CD4-positive, alpha-beta T cell (primary cell): ENCODE measurements at regions not wholly inside any gene's neighbourhood (a gene's known extent, or its start where the extent isn't known, plus 50 kb on each side); places are given as distances from the start of the nearest gene placed in this dataset.

ENCODE experiments used
- ATAC-seq: fragments of 200-7000 bp; cut with Tn5 transposase; one replicate; pipeline ENCODE4 v1.10.0; 2022; ENCODE audit warnings: mild to moderate bottlenecking; ENCODE audit not compliant: poor library complexity
- CTCF ChIA-PET: fragments of 350-600 bp; sonication (Branson Sonifier 250); formaldehyde crosslinking; loops from one replicate; lab custom pipeline; 2021; ENCODE audit warnings: antibody characterized with exemption, inconsistent platforms; lab: Charles Lee
- POLR2A ChIA-PET: fragments of 350-600 bp; sonication (Branson Sonifier 250); formaldehyde crosslinking; loops from one replicate; lab custom pipeline; 2021; ENCODE audit warnings: antibody characterized with exemption, inconsistent platforms; lab: Charles Lee
- DNase-seq, 14 experiments: peaks; one replicate each; pipeline ENCODE4 v3.0.0-alpha.2; 2013 to 2020; ENCODE audit warnings: mixed read lengths in 2 of 14
- H3K27ac ChIP-seq, 2 donors: one replicate each; pipeline versions ENCODE4 v1.5.1 to v1.7.0; 2013; ENCODE audit warnings: low read length in 2 of 2, low read depth in 1 of 2, mild to moderate bottlenecking in 1 of 2
- H3K27me3 ChIP-seq, 2 experiments: 1 replicate in 1 of 2; 2 replicates in 1 of 2; pipeline versions ENCODE4 v1.6.1 to v1.7.0; 2013; ENCODE audit warnings: low read length in 2 of 2, control low read depth in 1 of 2, mild to moderate bottlenecking in 1 of 2, moderate library complexity in 1 of 2; ENCODE audit not compliant: insufficient read depth in 2 of 2, control insufficient read depth in 1 of 2
- H3K36me3 ChIP-seq: one replicate; pipeline ENCODE4 v1.6.1; 2013; ENCODE audit warnings: low read length, control low read depth; ENCODE audit not compliant: insufficient read depth
- H3K4me1 ChIP-seq: one replicate; pipeline ENCODE4 v1.6.1; 2013; ENCODE audit warnings: low read length, control low read depth; ENCODE audit not compliant: insufficient read depth
- H3K4me3 ChIP-seq: one replicate; pipeline ENCODE4 v1.5.1; 2013; ENCODE audit warnings: mild to moderate bottlenecking, low read length, moderate library complexity
- H3K9me3 ChIP-seq, 2 experiments: 1 replicate in 1 of 2; 2 replicates in 1 of 2; pipeline versions ENCODE4 v1.6.1 to v1.7.0; 2013; ENCODE audit warnings: low read length in 2 of 2, mild to moderate bottlenecking in 2 of 2, control low read depth in 1 of 2, moderate library complexity in 1 of 2; ENCODE audit not compliant: control insufficient read depth in 1 of 2, insufficient read depth in 1 of 2
- H3K27ac Mint-ChIP-seq: one replicate; pipeline ENCODE4 v1.8.0; 2020; ENCODE audit warnings: mixed read lengths
- H3K27me3 Mint-ChIP-seq: one replicate; pipeline ENCODE4 v1.8.0; 2021; ENCODE audit warnings: mixed read lengths
- H3K36me3 Mint-ChIP-seq: one replicate; pipeline ENCODE4 v1.8.0; 2021; ENCODE audit warnings: low read depth, mixed read lengths
- H3K4me1 Mint-ChIP-seq: one replicate; pipeline ENCODE4 v1.8.0; 2021; ENCODE audit warnings: low read depth, mixed read lengths
- H3K4me3 Mint-ChIP-seq: one replicate; pipeline ENCODE4 v1.8.0; 2020; ENCODE audit warnings: mild to moderate bottlenecking, mixed read lengths
- H3K9me3 Mint-ChIP-seq: one replicate; pipeline ENCODE4 v1.8.0; 2020; ENCODE audit warnings: mixed read lengths
- intact Hi-C, 2 experiments: fragments of 100-400 bp; cut with DNase I in 1 of 2; cut with micrococcal nuclease in 1 of 2; formaldehyde crosslinking; loops; one replicate each; pipeline versions ENCODE4 v1.15.1 to v1.9.0; 2023 to 2025; cut with DNase I, micrococcal nuclease
- TF ChIP-seq, protein P1 (sequence below): fragments of 200-600 bp; IDR thresholded peaks from one replicate; pipeline ENCODE4 v1.8.0; 2022; ENCODE audit warnings: antibody characterized with exemption, mild to moderate bottlenecking

GRCh38 chr3:72565593-72565992 is 282.7 kb downstream of the SHQ1 start:
- no peaks in the 10 kb centered on the region for H3K4me1 Mint-ChIP-seq
- H3K36me3 Mint-ChIP-seq, result no peaks in the 10 kb centered on the region
- Histone ChIP-seq H3K4me1 (no peaks in the 10 kb centered on the region), H3K36me3 (no peaks in the 10 kb centered on the region), H3K27ac (no peak overlapping the region), H3K4me3 (no peak overlapping the region), H3K9me3 (no peaks in the 10 kb centered on the region), H3K27me3 (no peaks in the 10 kb centered on the region)
- ATAC-seq (no peak), DNase-seq (no peak)
- TF ChIP-seq, protein P1, sequence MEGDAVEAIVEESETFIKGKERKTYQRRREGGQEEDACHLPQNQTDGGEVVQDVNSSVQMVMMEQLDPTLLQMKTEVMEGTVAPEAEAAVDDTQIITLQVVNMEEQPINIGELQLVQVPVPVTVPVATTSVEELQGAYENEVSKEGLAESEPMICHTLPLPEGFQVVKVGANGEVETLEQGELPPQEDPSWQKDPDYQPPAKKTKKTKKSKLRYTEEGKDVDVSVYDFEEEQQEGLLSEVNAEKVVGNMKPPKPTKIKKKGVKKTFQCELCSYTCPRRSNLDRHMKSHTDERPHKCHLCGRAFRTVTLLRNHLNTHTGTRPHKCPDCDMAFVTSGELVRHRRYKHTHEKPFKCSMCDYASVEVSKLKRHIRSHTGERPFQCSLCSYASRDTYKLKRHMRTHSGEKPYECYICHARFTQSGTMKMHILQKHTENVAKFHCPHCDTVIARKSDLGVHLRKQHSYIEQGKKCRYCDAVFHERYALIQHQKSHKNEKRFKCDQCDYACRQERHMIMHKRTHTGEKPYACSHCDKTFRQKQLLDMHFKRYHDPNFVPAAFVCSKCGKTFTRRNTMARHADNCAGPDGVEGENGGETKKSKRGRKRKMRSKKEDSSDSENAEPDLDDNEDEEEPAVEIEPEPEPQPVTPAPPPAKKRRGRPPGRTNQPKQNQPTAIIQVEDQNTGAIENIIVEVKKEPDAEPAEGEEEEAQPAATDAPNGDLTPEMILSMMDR, result no peak
- ChIA-PET POLR2A (no interaction called here), CTCF (no interaction called here)
- H3K9me3 Mint-ChIP-seq, result peaks cover 4% of the 10 kb centered on the region
- no peak overlapping the region for H3K27ac Mint-ChIP-seq
- H3K27me3 Mint-ChIP-seq, result no peaks in the 10 kb centered on the region
- intact Hi-C loops, result no loop called here
- no peak overlapping the region for H3K4me3 Mint-ChIP-seq

- Histone ChIP-seq H3K9me3 (no peaks in the 10 kb centered on the region), H3K36me3 (no peaks in the 10 kb centered on the region), H3K4me3 (no peak overlapping the region), H3K4me1 (no peaks in the 10 kb centered on the region), H3K27ac (no peak overlapping the region), H3K27me3 (no peaks in the 10 kb centered on the region)
- TF ChIP-seq, protein P1, result no peak
- no peaks in the 10 kb centered on the region for H3K4me1 Mint-ChIP-seq
- intact Hi-C loops, result no loop called here
- H3K9me3 Mint-ChIP-seq, result peaks cover 4% of the 10 kb centered on the region
- no peak overlapping the region for H3K27ac Mint-ChIP-seq
- DNase-seq (no peak), ATAC-seq (no peak)
- ChIA-PET POLR2A (no interaction called here), CTCF (no interaction called here)
- no peak overlapping the region for H3K4me3 Mint-ChIP-seq
- no peaks in the 10 kb centered on the region for H3K36me3 Mint-ChIP-seq
- H3K27me3 Mint-ChIP-seq, result no peaks in the 10 kb centered on the region
These were observed 284.4 kb downstream of the SHQ1 start for GRCh38 chr3:72563690-72564370.

GRCh38 chr3:72560846-72561675 is 287.2 kb downstream of the SHQ1 start:
- DNase-seq, result no peak
- intact Hi-C loops, result no loop called here
- no peak overlapping the region for H3K27ac ChIP-seq
- CTCF ChIA-PET, result no interaction called here
- no peaks in the 10 kb centered on the region for H3K4me1 Mint-ChIP-seq
- POLR2A ChIA-PET, result no interaction called here
- no peak overlapping the region for H3K4me3 ChIP-seq
- no peak overlapping the region for H3K4me3 Mint-ChIP-seq
- no peaks in the 10 kb centered on the region for H3K4me1 ChIP-seq
- H3K27ac Mint-ChIP-seq, result no peak overlapping the region
- no peak for ATAC-seq
- no peaks in the 10 kb centered on the region for H3K27me3 Mint-ChIP-seq
- H3K27me3 ChIP-seq, result no peaks in the 10 kb centered on the region
- no peaks in the 10 kb centered on the region for H3K36me3 ChIP-seq
- H3K36me3 Mint-ChIP-seq, result no peaks in the 10 kb centered on the region
- peaks cover 4% of the 10 kb centered on the region for H3K9me3 Mint-ChIP-seq
- no peaks in the 10 kb centered on the region for H3K9me3 ChIP-seq
- TF ChIP-seq, protein P1, result no peak
